GM19467 (cell line): ENCODE measurements at regions not wholly inside any gene's neighbourhood (a gene's known extent, or its start where the extent isn't known, plus 50 kb on each side); places are given as distances from the start of the nearest gene placed in this dataset.

ENCODE experiments used
- ATAC-seq: cut with Tn5 transposase; IDR thresholded peaks from one replicate; pipeline ENCODE4 v1.9.1; 2021; ENCODE audit warnings: mild to moderate bottlenecking, moderate library complexity; ENCODE audit not compliant: unreplicated experiment

- no peak for ATAC-seq
Measured at GRCh38 chr3:5068531-5069050, 53.5 kb upstream of the ARL8B start.

GRCh38 chr3:5069627-5070026, 52.5 kb upstream of the ARL8B start:
- ATAC-seq: no peak

- ATAC-seq: no peak
Measured at GRCh38 chr3:5071061-5071460, 51.0 kb upstream of the ARL8B start.

DNA sequence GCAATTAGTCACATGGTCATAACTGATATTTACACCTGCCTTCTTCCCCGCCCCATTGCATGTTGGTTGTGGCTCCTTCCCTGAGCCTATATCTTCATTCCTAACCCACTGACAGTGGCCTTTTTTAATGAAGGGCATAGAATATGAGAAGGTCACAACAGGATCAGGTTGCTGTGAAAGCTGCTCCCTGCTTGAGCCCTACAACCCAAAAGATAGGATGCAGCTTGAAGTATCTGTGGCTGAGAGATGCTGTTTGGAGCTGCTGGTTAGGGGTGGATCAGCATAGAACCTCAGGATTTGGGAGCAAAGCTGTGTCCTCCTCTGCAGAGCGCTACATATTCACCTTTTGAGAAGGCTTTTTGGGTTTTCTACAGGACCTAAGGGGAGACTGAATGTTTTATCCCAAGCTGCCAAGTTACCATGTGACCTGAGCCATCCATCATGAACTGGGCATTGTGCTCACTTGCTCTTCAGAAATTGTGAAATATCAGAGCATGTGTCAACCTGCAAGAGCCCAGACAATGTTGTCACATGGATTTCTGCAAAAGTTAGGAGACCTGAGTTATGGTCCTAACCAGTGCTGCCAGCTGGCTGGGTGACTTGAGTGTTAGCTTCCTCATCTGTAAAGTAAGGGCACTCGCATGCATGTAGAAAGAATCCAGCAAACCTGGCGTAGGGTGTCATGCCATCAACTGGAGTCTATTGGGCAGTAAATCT, 49.8 kb upstream of the ARL8B start:
- ATAC-seq: no peak
